Activated naive CD8-positive, alpha-beta T cell treated with anti-CD3 and anti-CD28 coated beads, Interleukin-2, amount 50 U/mL, for 24 hours (primary cell): ENCODE measurements at regions not wholly inside any gene's neighbourhood (a gene's known extent, or its start where the extent isn't known, plus 50 kb on each side); places are given as distances from the start of the nearest gene placed in this dataset.

Source experiments
- ATAC-seq: fragments of 150-1000 bp; cut with Tn5 transposase; one replicate; pipeline ENCODE4 v1.10.0; 2021
- DNase-seq: peaks from one replicate; pipeline ENCODE4 v3.0.0; 2021
- H3K27ac Mint-ChIP-seq: one replicate; pipeline ENCODE4 v1.8.0; 2021; ENCODE audit warnings: mild to moderate bottlenecking, mixed read lengths
- H3K27me3 Mint-ChIP-seq: one replicate; pipeline ENCODE4 v1.8.0; 2021; ENCODE audit warnings: mixed read lengths
- H3K36me3 Mint-ChIP-seq: one replicate; pipeline ENCODE4 v1.8.0; 2021; ENCODE audit warnings: low read depth, mixed read lengths
- H3K4me1 Mint-ChIP-seq: one replicate; pipeline ENCODE4 v1.8.0; 2021; ENCODE audit warnings: mixed read lengths
- H3K4me3 Mint-ChIP-seq: one replicate; pipeline ENCODE4 v1.8.0; 2021; ENCODE audit warnings: mild to moderate bottlenecking, moderate library complexity, mixed read lengths
- H3K9me3 Mint-ChIP-seq: one replicate; pipeline ENCODE4 v1.8.0; 2021; ENCODE audit warnings: mixed read lengths

DNA sequence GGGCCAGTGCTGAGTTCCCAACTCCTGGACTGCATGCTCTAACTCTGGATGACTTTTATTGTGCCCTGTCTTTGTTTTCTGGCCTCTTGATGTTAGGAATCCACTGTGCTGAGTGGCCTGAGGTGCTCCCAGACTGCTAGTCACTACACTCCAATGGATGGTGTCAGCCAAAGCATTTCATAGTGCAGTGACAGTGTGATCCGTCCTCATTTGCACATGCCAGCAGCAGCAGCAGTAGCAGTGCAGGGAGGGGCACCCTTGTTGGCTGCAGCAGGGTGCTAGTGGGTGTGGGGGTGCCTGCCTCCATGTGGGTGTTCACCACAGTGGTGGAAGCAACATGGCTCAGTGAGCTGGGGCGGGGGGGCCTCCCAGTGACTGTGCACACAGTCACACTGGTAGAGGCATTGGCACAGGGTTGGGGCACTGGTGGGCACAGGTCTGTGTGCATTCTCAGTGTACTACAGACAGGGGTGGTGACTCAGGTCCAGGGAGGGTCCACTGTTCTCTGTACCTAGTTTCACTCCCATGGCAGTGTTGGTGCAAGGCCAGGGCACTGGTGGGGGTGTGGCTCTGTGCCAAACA is 214.0 kb downstream of the ZC3H11B start:
- no peak overlapping the region for H3K27ac Mint-ChIP-seq
- no peak for DNase-seq
- H3K4me1 Mint-ChIP-seq: no peaks in the 10 kb centered on the region
- peaks cover 25% of the 10 kb centered on the region for H3K9me3 Mint-ChIP-seq
- ATAC-seq: no peak
- H3K4me3 Mint-ChIP-seq: no peak overlapping the region
- peaks cover 2% of the 10 kb centered on the region for H3K36me3 Mint-ChIP-seq
- H3K27me3 Mint-ChIP-seq: peaks cover 3% of the 10 kb centered on the region

DNA sequence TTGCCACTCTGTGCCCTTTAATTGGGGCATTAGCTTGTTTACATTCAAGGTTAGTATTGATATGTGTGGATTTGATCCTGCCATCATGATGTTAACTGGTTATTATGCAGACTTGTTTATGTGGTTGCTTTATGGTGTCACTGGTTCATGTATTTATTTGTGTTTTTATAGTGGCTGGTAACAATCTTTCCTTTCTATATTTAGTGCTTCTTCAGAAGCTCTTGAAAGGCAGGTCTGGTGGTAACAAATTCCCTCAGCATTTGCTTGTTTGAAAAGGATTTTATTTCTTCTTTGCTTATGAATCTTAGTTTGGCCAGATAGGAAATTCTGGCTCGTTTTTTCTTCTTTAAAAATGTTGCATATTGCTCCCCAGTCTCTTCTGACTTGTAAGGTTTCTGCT is 215.4 kb downstream of the ZC3H11B start:
- Mint-ChIP-seq H3K4me1 (no peaks in the 10 kb centered on the region), H3K27me3 (no peaks in the 10 kb centered on the region), H3K27ac (no peak overlapping the region), H3K4me3 (no peak overlapping the region), H3K36me3 (peaks cover 2% of the 10 kb centered on the region), H3K9me3 (peaks cover 25% of the 10 kb centered on the region)
- DNase-seq (no peak), ATAC-seq (no peak)

DNA sequence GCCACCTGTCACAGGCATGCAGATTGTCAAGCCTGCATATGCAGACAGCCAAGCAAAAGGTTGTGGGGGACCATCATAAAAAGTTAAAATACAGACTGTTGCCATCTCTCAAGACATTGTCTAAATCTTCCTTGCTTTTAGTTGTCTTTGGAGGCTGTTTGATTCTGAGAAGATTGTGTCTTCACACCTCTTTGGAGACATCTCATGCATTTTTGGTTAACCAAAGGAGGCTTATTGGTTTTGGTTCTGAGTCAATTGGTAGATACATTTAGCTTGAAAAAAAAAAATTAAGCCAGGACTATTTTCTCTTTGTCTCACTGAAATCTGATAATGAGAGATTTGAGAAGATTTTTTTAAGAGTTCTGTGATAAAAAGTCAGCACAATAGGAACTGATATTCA is 217.6 kb downstream of the LYPLAL1 start:
- H3K9me3 Mint-ChIP-seq: peaks cover 4% of the 10 kb centered on the region
- ATAC-seq (no peak), DNase-seq (no peak)
- no peaks in the 10 kb centered on the region for H3K36me3 Mint-ChIP-seq
- no peak overlapping the region for H3K27ac Mint-ChIP-seq
- no peak overlapping the region for H3K4me3 Mint-ChIP-seq
- H3K27me3 Mint-ChIP-seq: no peaks in the 10 kb centered on the region
- no peaks in the 10 kb centered on the region for H3K4me1 Mint-ChIP-seq

- Mint-ChIP-seq H3K27ac (no peak overlapping the region), H3K36me3 (no peaks in the 10 kb centered on the region), H3K4me1 (no peaks in the 10 kb centered on the region), H3K4me3 (no peak overlapping the region), H3K27me3 (no peaks in the 10 kb centered on the region), H3K9me3 (no peaks in the 10 kb centered on the region)
- no peak for ATAC-seq
- DNase-seq: no peak
Measured at GRCh38 chr1:219387211-219387610, 213.5 kb downstream of the LYPLAL1 start.

DNA sequence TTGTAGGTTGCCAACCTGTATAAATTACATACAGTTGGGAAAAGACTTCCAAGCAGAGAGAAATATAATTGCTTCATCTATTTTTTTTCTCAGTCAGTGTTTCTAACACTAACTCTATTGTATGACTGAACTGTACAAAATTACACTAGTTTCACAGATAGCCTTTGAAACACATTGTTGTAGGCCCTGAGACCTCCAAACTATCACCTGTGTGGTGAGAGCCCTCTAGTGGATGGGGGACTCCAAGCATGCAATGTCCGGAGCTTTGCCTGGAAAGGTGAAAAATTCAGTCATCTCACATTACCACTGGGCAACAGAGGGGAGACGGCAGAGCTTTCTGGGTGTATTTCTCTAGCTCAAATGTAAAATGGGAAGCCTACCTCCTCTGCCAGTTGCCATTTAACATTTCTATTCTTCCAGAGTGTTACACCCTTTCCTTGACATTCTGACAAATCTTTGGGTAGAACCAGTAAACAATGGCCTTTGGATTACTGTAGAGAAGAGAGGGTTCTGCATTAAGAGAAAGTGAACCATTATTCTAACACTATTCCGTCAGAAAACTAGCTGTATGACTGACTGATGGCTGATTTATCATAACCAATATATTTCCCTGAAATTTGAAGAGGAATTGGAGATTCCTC is 212.2 kb downstream of the LYPLAL1 start:
- no peaks in the 10 kb centered on the region for H3K4me1 Mint-ChIP-seq
- H3K4me3 Mint-ChIP-seq: no peak overlapping the region
- peak; percentile 52 for ATAC-seq
- no peak overlapping the region for H3K27ac Mint-ChIP-seq
- H3K36me3 Mint-ChIP-seq: no peaks in the 10 kb centered on the region
- peak; percentile 40 for DNase-seq
- H3K9me3 Mint-ChIP-seq: no peaks in the 10 kb centered on the region
- no peaks in the 10 kb centered on the region for H3K27me3 Mint-ChIP-seq

DNA sequence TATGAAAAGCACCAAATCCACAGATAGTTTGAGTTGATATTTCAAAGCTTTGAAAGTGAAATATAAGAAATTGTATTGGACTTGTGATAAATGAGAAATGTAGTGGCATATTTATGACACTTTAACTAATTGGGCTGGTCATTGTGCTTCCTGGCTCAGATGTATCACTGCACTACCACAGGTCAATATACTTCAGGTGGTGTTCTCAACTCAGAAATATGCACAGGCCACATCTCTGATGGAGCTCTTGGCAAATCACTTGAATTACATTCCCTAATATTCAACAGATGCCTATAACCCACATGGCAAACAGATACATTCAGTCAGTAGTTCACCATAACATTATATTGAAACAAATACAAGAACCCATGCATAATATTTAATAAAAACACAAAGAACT is 209.6 kb downstream of the LYPLAL1 start:
- Mint-ChIP-seq H3K27me3 (no peaks in the 10 kb centered on the region), H3K27ac (no peak overlapping the region), H3K9me3 (no peaks in the 10 kb centered on the region), H3K4me3 (no peak overlapping the region), H3K4me1 (no peaks in the 10 kb centered on the region), H3K36me3 (no peaks in the 10 kb centered on the region)
- DNase-seq: no peak
- ATAC-seq: no peak

DNA sequence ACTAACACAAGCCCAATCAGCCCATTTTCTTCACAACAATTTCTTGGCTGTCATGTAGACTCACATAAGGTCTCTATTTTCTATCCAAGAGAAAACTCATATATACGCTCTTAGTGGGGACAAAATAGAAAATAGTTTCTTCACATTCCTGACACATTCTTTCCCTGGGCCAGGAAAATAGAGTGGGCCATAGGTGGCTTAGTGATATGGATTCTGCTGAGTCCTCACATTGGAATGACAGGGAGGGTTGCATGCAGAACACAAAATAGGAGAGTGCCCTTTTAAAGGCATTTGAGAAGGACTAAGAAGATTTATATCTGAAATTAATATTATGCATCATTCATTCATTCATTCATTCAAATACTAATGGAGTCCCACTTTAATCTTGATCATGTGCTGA is 207.7 kb downstream of the LYPLAL1 start:
- no peak overlapping the region for H3K27ac Mint-ChIP-seq
- no peak overlapping the region for H3K4me3 Mint-ChIP-seq
- no peaks in the 10 kb centered on the region for H3K27me3 Mint-ChIP-seq
- DNase-seq (no peak), ATAC-seq (no peak)
- no peaks in the 10 kb centered on the region for H3K36me3 Mint-ChIP-seq
- H3K9me3 Mint-ChIP-seq: peaks cover 4% of the 10 kb centered on the region
- no peaks in the 10 kb centered on the region for H3K4me1 Mint-ChIP-seq

- Mint-ChIP-seq H3K4me3 (no peak overlapping the region), H3K4me1 (no peaks in the 10 kb centered on the region), H3K27ac (no peak overlapping the region), H3K27me3 (no peaks in the 10 kb centered on the region), H3K36me3 (no peaks in the 10 kb centered on the region), H3K9me3 (peaks cover 4% of the 10 kb centered on the region)
- DNase-seq (no peak), ATAC-seq (no peak)
Measured at GRCh38 chr1:219380463-219380862, 206.8 kb downstream of the LYPLAL1 start.

DNA sequence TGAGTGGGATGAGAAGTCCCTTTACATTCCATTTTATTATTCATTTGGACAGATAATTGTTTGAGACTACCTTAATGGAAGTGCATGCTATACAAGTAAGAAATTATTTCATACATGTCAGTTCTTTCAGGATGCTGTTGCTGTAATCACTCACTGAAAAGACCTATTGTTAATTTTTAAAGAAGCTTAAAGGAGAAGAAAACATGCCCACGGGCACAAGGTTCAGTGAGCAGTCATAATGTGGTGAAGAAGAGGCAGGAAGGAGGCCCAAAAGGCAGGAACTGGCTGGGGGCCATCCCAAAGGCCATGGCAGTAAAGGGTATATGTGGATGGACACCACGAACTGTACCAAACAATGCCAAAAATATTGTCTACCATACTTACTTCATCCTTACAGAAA is 206.0 kb downstream of the LYPLAL1 start:
- no peak for DNase-seq
- no peaks in the 10 kb centered on the region for H3K4me1 Mint-ChIP-seq
- H3K27me3 Mint-ChIP-seq: peaks cover 2% of the 10 kb centered on the region
- no peak overlapping the region for H3K4me3 Mint-ChIP-seq
- no peak overlapping the region for H3K27ac Mint-ChIP-seq
- no peak for ATAC-seq
- H3K36me3 Mint-ChIP-seq: no peaks in the 10 kb centered on the region
- peaks cover 4% of the 10 kb centered on the region for H3K9me3 Mint-ChIP-seq

GRCh38 chr1:219374636-219375035 is 201.0 kb downstream of the LYPLAL1 start:
- DNase-seq (no peak), ATAC-seq (no peak)
- Mint-ChIP-seq H3K27me3 (peaks cover 3% of the 10 kb centered on the region), H3K9me3 (peaks cover 4% of the 10 kb centered on the region), H3K4me3 (no peak overlapping the region), H3K36me3 (no peaks in the 10 kb centered on the region), H3K27ac (no peak overlapping the region), H3K4me1 (no peaks in the 10 kb centered on the region)

DNA sequence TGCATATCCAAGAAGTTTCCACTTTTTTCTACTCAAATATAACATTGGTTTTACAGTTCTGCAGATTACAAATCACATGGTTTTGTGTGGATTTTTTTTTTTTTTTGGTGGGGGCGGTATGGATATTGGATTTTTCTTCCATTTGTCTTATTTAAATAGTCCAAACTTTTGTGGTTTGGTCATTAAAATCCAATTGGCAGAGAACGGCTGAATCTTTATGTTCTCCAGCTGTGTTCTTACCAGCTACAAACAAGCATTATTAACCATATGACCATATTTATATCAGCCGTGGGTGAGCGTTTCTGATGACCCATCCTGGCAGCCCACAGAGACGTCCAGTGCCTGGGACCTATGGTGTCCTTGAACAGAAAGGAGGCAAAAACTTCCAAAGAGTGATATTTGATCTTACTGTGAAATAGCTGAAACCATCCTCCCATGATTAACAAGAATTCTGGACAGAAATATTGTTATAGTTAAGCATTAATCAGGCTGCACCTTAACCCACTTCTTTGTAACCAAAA is 200.4 kb downstream of the LYPLAL1 start:
- H3K27ac Mint-ChIP-seq: no peak overlapping the region

GRCh38 chr1:219373616-219373935 is 199.9 kb downstream of the LYPLAL1 start:
- DNase-seq: no peak
- peaks cover 4% of the 10 kb centered on the region for H3K9me3 Mint-ChIP-seq
- H3K27ac Mint-ChIP-seq: no peak overlapping the region
- ATAC-seq: no peak
- peaks cover 3% of the 10 kb centered on the region for H3K27me3 Mint-ChIP-seq
- no peaks in the 10 kb centered on the region for H3K36me3 Mint-ChIP-seq
- H3K4me1 Mint-ChIP-seq: no peaks in the 10 kb centered on the region
- no peak overlapping the region for H3K4me3 Mint-ChIP-seq

More for the DNA sequence above, 200.4 kb downstream of the LYPLAL1 start:
- Mint-ChIP-seq H3K4me3 (no peak overlapping the region), H3K4me1 (no peaks in the 10 kb centered on the region), H3K27me3 (peaks cover 3% of the 10 kb centered on the region), H3K9me3 (peaks cover 4% of the 10 kb centered on the region), H3K36me3 (no peaks in the 10 kb centered on the region)
- ATAC-seq (no peak), DNase-seq (no peak)

- DNase-seq: no peak
- H3K27me3 Mint-ChIP-seq: peaks cover 3% of the 10 kb centered on the region
- H3K4me3 Mint-ChIP-seq: no peak overlapping the region
- peaks cover 4% of the 10 kb centered on the region for H3K9me3 Mint-ChIP-seq
- H3K27ac Mint-ChIP-seq: no peak overlapping the region
- no peaks in the 10 kb centered on the region for H3K36me3 Mint-ChIP-seq
- no peak for ATAC-seq
- H3K4me1 Mint-ChIP-seq: no peaks in the 10 kb centered on the region
Measured at GRCh38 chr1:219372916-219373615, 199.4 kb downstream of the LYPLAL1 start.

GRCh38 chr1:219371471-219371870 is 197.8 kb downstream of the LYPLAL1 start:
- H3K4me1 Mint-ChIP-seq: no peaks in the 10 kb centered on the region
- H3K27ac Mint-ChIP-seq: no peak overlapping the region
- no peak for DNase-seq
- no peak overlapping the region for H3K4me3 Mint-ChIP-seq
- peaks cover 3% of the 10 kb centered on the region for H3K27me3 Mint-ChIP-seq
- no peak for ATAC-seq
- no peaks in the 10 kb centered on the region for H3K9me3 Mint-ChIP-seq
- H3K36me3 Mint-ChIP-seq: no peaks in the 10 kb centered on the region

DNA sequence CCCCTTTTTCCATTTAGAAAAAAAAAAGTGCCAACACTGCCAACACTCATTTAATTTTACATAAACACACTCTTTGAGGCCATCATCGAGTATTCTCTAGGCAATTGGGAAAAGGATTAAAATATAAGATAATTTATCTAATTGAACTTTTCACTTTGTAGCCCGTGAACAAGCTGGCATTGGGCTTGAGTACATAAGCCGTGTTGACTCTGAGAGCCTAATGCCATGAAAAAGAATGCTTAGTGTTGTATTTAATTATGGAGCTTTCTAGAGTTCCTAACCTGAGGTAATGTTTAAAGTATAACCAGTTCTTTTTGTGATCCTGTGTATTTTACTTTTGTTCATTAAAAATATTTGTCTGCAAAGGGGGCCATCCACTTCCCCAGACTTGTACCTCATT is 193.8 kb downstream of the LYPLAL1 start:
- H3K9me3 Mint-ChIP-seq: no peaks in the 10 kb centered on the region
- no peaks in the 10 kb centered on the region for H3K4me1 Mint-ChIP-seq
- no peak overlapping the region for H3K27ac Mint-ChIP-seq
- no peaks in the 10 kb centered on the region for H3K27me3 Mint-ChIP-seq
- H3K36me3 Mint-ChIP-seq: no peaks in the 10 kb centered on the region
- no peak for ATAC-seq
- DNase-seq: no peak
- no peak overlapping the region for H3K4me3 Mint-ChIP-seq
